Central memory CD8-positive, alpha-beta T cell (primary cell): ENCODE measurements at regions not wholly inside any gene's neighbourhood (a gene's known extent, or its start where the extent isn't known, plus 50 kb on each side); places are given as distances from the start of the nearest gene placed in this dataset.

Experiments used
- ATAC-seq: fragments of 150-1000 bp; cut with Tn5 transposase; replicated peaks from 2 replicates; pipeline ENCODE4 v1.10.0; 2022; ENCODE audit warnings: mild to moderate bottlenecking, moderate FRiP score, moderate number of reproducible peaks; ENCODE audit not compliant: poor library complexity, severe bottlenecking; ENCODE audit errors: extremely low read depth
- DNase-seq, 2 donors: peaks; one replicate each; pipeline ENCODE4 v3.0.0; 2021; ENCODE audit warnings: low spot score in 2 of 2
- H3K27ac Mint-ChIP-seq: one replicate; pipeline ENCODE4 v1.8.0; 2022; ENCODE audit warnings: low read depth, mild to moderate bottlenecking, moderate library complexity, mixed read lengths
- H3K27me3 Mint-ChIP-seq: one replicate; pipeline ENCODE4 v1.8.0; 2022; ENCODE audit warnings: mixed read lengths
- H3K36me3 Mint-ChIP-seq: one replicate; pipeline ENCODE4 v1.8.0; 2022; ENCODE audit warnings: mild to moderate bottlenecking, moderate library complexity, mixed read lengths; ENCODE audit not compliant: insufficient read depth
- H3K4me1 Mint-ChIP-seq: one replicate; pipeline ENCODE4 v1.8.0; 2022; ENCODE audit warnings: mixed read lengths
- H3K4me3 Mint-ChIP-seq: one replicate; pipeline ENCODE4 v1.8.0; 2022; ENCODE audit warnings: mild to moderate bottlenecking, moderate library complexity, mixed read lengths
- H3K9me3 Mint-ChIP-seq: one replicate; pipeline ENCODE4 v1.8.0; 2022; ENCODE audit warnings: mixed read lengths

- H3K4me3 Mint-ChIP-seq = no peak overlapping the region
These were observed 635.6 kb upstream of the TBL1XR1 start for GRCh38 chr3:177832880-177833279.

GRCh38 chr3:177833332-177833731 lies 636.0 kb upstream of the TBL1XR1 start:
- DNase-seq (no peak), ATAC-seq (no peak)
- Mint-ChIP-seq H3K36me3 (no peaks in the 10 kb centered on the region), H3K9me3 (no peaks in the 10 kb centered on the region), H3K4me1 (peaks cover 5% of the 10 kb centered on the region), H3K27ac (no peak overlapping the region), H3K27me3 (no peaks in the 10 kb centered on the region), H3K4me3 (no peak overlapping the region)

More at GRCh38 chr3:177832880-177833279, 635.6 kb upstream of the TBL1XR1 start:
- Mint-ChIP-seq H3K4me1 (peaks cover 5% of the 10 kb centered on the region), H3K36me3 (no peaks in the 10 kb centered on the region), H3K27ac (no peak overlapping the region), H3K27me3 (no peaks in the 10 kb centered on the region), H3K9me3 (no peaks in the 10 kb centered on the region)
- DNase-seq (no peak), ATAC-seq (no peak)

- no peaks in the 10 kb centered on the region for H3K27me3 Mint-ChIP-seq
- ATAC-seq = no peak
- no peaks in the 10 kb centered on the region for H3K9me3 Mint-ChIP-seq
- peaks cover 5% of the 10 kb centered on the region for H3K4me1 Mint-ChIP-seq
- H3K4me3 Mint-ChIP-seq = no peak overlapping the region
- H3K36me3 Mint-ChIP-seq = no peaks in the 10 kb centered on the region
- no peak overlapping the region for H3K27ac Mint-ChIP-seq
- no peak for DNase-seq
These were observed 637.7 kb upstream of the TBL1XR1 start for GRCh38 chr3:177835008-177835407.

GRCh38 chr3:177835917-177836316 lies 638.6 kb upstream of the TBL1XR1 start:
- ATAC-seq = no peak
- Mint-ChIP-seq H3K4me3 (no peak overlapping the region), H3K27ac (no peak overlapping the region), H3K4me1 (peaks cover 5% of the 10 kb centered on the region), H3K27me3 (no peaks in the 10 kb centered on the region), H3K36me3 (no peaks in the 10 kb centered on the region), H3K9me3 (no peaks in the 10 kb centered on the region)
- no peak for DNase-seq

GRCh38 chr3:177836671-177837070 lies 639.4 kb upstream of the TBL1XR1 start:
- Mint-ChIP-seq H3K9me3 (no peaks in the 10 kb centered on the region), H3K27ac (no peak overlapping the region), H3K27me3 (no peaks in the 10 kb centered on the region), H3K36me3 (no peaks in the 10 kb centered on the region), H3K4me3 (no peak overlapping the region), H3K4me1 (peaks cover 5% of the 10 kb centered on the region)
- ATAC-seq = no peak
- no peak for DNase-seq

- no peaks in the 10 kb centered on the region for H3K27me3 Mint-ChIP-seq
- H3K27ac Mint-ChIP-seq = no peak overlapping the region
- H3K4me1 Mint-ChIP-seq = peaks cover 4% of the 10 kb centered on the region
- ATAC-seq (no peak), DNase-seq (no peak)
- no peaks in the 10 kb centered on the region for H3K9me3 Mint-ChIP-seq
- H3K4me3 Mint-ChIP-seq = no peak overlapping the region
- no peaks in the 10 kb centered on the region for H3K36me3 Mint-ChIP-seq
These were observed 640.8 kb upstream of the TBL1XR1 start for GRCh38 chr3:177837951-177838655.

GRCh38 chr3:177838766-177839350 lies 641.6 kb upstream of the TBL1XR1 start:
- H3K27ac Mint-ChIP-seq = no peak overlapping the region

GRCh38 chr3:177842302-177842701 lies 645.0 kb upstream of the TBL1XR1 start:
- Mint-ChIP-seq H3K4me3 (no peak overlapping the region), H3K27me3 (no peaks in the 10 kb centered on the region), H3K36me3 (no peaks in the 10 kb centered on the region), H3K9me3 (no peaks in the 10 kb centered on the region), H3K27ac (no peak overlapping the region), H3K4me1 (no peaks in the 10 kb centered on the region)
- DNase-seq = no peak
- ATAC-seq = no peak

More at GRCh38 chr3:177838766-177839350, 641.6 kb upstream of the TBL1XR1 start:
- Mint-ChIP-seq H3K27me3 (no peaks in the 10 kb centered on the region), H3K4me1 (no peaks in the 10 kb centered on the region), H3K36me3 (no peaks in the 10 kb centered on the region), H3K4me3 (no peak overlapping the region), H3K9me3 (no peaks in the 10 kb centered on the region)
- no peak for ATAC-seq
- DNase-seq = no peak

- Mint-ChIP-seq H3K27me3 (no peaks in the 10 kb centered on the region), H3K27ac (no peak overlapping the region)
- ATAC-seq = no peak
These were observed 645.8 kb upstream of the TBL1XR1 start for GRCh38 chr3:177842743-177843734.

GRCh38 chr3:177852001-177852807 lies 654.9 kb upstream of the TBL1XR1 start:
- Mint-ChIP-seq H3K4me3 (no peak overlapping the region), H3K9me3 (peaks cover under 1% of the 10 kb centered on the region), H3K27me3 (peaks cover under 1% of the 10 kb centered on the region), H3K4me1 (no peaks in the 10 kb centered on the region), H3K27ac (no peak overlapping the region), H3K36me3 (no peaks in the 10 kb centered on the region)
- DNase-seq = no peak
- no peak for ATAC-seq

More at GRCh38 chr3:177842743-177843734, 645.8 kb upstream of the TBL1XR1 start:
- Mint-ChIP-seq H3K36me3 (no peaks in the 10 kb centered on the region), H3K4me1 (no peaks in the 10 kb centered on the region), H3K4me3 (no peak overlapping the region), H3K9me3 (no peaks in the 10 kb centered on the region)
- no peak for DNase-seq

GRCh38 chr3:177855021-177855420 lies 657.7 kb upstream of the TBL1XR1 start:
- H3K4me1 Mint-ChIP-seq = no peaks in the 10 kb centered on the region
- H3K36me3 Mint-ChIP-seq = no peaks in the 10 kb centered on the region
- no peak for DNase-seq

GRCh38 chr3:177860184-177860583 lies 662.9 kb upstream of the TBL1XR1 start:
- DNase-seq = no peak
- H3K27ac Mint-ChIP-seq = no peak overlapping the region
- no peaks in the 10 kb centered on the region for H3K36me3 Mint-ChIP-seq
- H3K4me1 Mint-ChIP-seq = no peaks in the 10 kb centered on the region
- H3K9me3 Mint-ChIP-seq = peaks cover 23% of the 10 kb centered on the region
- no peak overlapping the region for H3K4me3 Mint-ChIP-seq
- H3K27me3 Mint-ChIP-seq = peaks cover 42% of the 10 kb centered on the region
- ATAC-seq = no peak

More at GRCh38 chr3:177855021-177855420, 657.7 kb upstream of the TBL1XR1 start:
- ATAC-seq = no peak
- Mint-ChIP-seq H3K27me3 (peaks cover 27% of the 10 kb centered on the region), H3K9me3 (peaks cover 5% of the 10 kb centered on the region), H3K4me3 (no peak overlapping the region), H3K27ac (no peak overlapping the region)
